K562 (cell line): ENCODE measurements at regions not wholly inside any gene's neighbourhood (a gene's known extent, or its start where the extent isn't known, plus 50 kb on each side); places are given as distances from the start of the nearest gene placed in this dataset.

Experiments
- ATAC-seq: fragments of 200-7000 bp; cut with Tn5 transposase; 3 replicates; pipeline ENCODE4 v1.9.1; 2020; ENCODE audit warnings: moderate library complexity
- BruUV-seq: library from RNA; stranded (reverse); fragments of 400-500 nt; replicated peaks from 2 replicates; lab custom pipeline; 2021; lab: Mats Ljungman, UMichigan
- CTCF ChIA-PET: fragments of 300-600 bp; formaldehyde crosslinking; extraction: SDS; loops from one replicate; lab custom pipeline; 2021; ENCODE audit warnings: low intra/inter-chr PET ratio; lab: Yijun Ruan, JAX
- POLR2A ChIA-PET: fragments of 300-600, 350-650 bp; sonication (Branson Sonifier 250); formaldehyde crosslinking; extraction: SDS; loops from one replicate; lab custom pipeline; 2021; ENCODE audit warnings: antibody characterized with exemption, inconsistent platforms; lab: Yijun Ruan, JAX
- DNase-seq, 4 experiments: peaks; one replicate each; pipeline versions ENCODE4 v3.0.0 to v3.0.0-alpha.2; 2011 to 2018; ENCODE audit warnings: low spot score in 3 of 4, mixed read lengths in 3 of 4; ENCODE audit errors: extremely low read depth in 1 of 4
- FAIRE-seq: peaks from 2 replicates; lab custom pipeline; 2011; peaks lifted over from hg19 to GRCh38; lab: Jason Lieb, UNC
- H2AFZ ChIP-seq: 2 replicates; pipeline ENCODE4 v1.6.0; 2011; ENCODE audit warnings: low read depth, low read length, control low read depth, inconsistent platforms
- H3K27ac ChIP-seq: fragments of 200-600 bp; 3 replicates; pipeline ENCODE4 v1.8.0; 2011; ENCODE audit warnings: low read depth, mild to moderate bottlenecking, control low read depth, inconsistent platforms, low read length, moderate library complexity, mixed read lengths; ENCODE audit errors: extremely low read depth
- H3K27me3 ChIP-seq, 2 experiments: fragments of 300-600 bp in 1 of 2; 2 replicates in 1 of 2; 3 replicates in 1 of 2; pipeline versions ENCODE4 v1.6.0 to v1.8.0; 2011; ENCODE audit warnings: inconsistent platforms in 2 of 2, low read length in 2 of 2, mild to moderate bottlenecking in 1 of 2, mixed read lengths in 1 of 2, moderate library complexity in 1 of 2; ENCODE audit not compliant: control insufficient read depth in 2 of 2, insufficient read depth in 2 of 2
- H3K36me3 ChIP-seq: fragments of 300-600 bp; 3 replicates; pipeline ENCODE4 v1.8.0; 2011; ENCODE audit warnings: mild to moderate bottlenecking, low read length, inconsistent platforms; ENCODE audit not compliant: control insufficient read depth, insufficient read depth
- H3K4me1 ChIP-seq, 2 experiments: fragments of 200-600 bp in 1 of 2; replicated peaks in 1 of 2; 2 replicates in 1 of 2; 3 replicates in 1 of 2; pipeline versions ENCODE4 v1.5.1 to v1.8.0; 2011; ENCODE audit warnings: inconsistent platforms in 2 of 2, low read length in 2 of 2, mild to moderate bottlenecking in 1 of 2, mixed read lengths in 1 of 2, moderate library complexity in 1 of 2; ENCODE audit not compliant: control insufficient read depth in 2 of 2, insufficient read depth in 2 of 2
- H3K4me2 ChIP-seq: 2 replicates; pipeline ENCODE4 v1.6.1; 2011; ENCODE audit warnings: low read length, control low read depth, inconsistent platforms, mixed read lengths; ENCODE audit not compliant: insufficient read depth
- H3K4me3 ChIP-seq: fragments of 200-600 bp; sonication (generic), shearing (Covaris generic); 2 replicates; pipeline ENCODE4 v1.5.1; 2016; ENCODE audit warnings: control low read depth, inconsistent platforms
- H3K79me2 ChIP-seq: fragments of 200-600 bp; 3 replicates; pipeline ENCODE4 v1.8.0; 2011; ENCODE audit warnings: low read length, inconsistent platforms; ENCODE audit not compliant: control insufficient read depth, insufficient read depth
- H3K9ac ChIP-seq, 2 experiments: 2 replicates each; pipeline versions ENCODE4 v1.6.0 to v1.6.1; 2011; ENCODE audit warnings: low read depth in 2 of 2, low read length in 2 of 2, control low read depth in 1 of 2, inconsistent platforms in 1 of 2, mild to moderate bottlenecking in 1 of 2, mixed read lengths in 1 of 2; ENCODE audit not compliant: insufficient read depth in 1 of 2
- H3K9me1 ChIP-seq: one replicate; pipeline ENCODE4 v1.6.0; 2011; ENCODE audit warnings: inconsistent platforms, mild to moderate bottlenecking, low read length, moderate library complexity; ENCODE audit not compliant: control insufficient read depth, insufficient read depth
- H3K9me3 ChIP-seq: replicated peaks from 2 replicates; pipeline ENCODE4 v1.5.1; 2011; ENCODE audit warnings: low read depth, low read length, inconsistent platforms; ENCODE audit not compliant: control insufficient read depth, insufficient read depth
- H4K20me1 ChIP-seq: replicated peaks from 2 replicates; pipeline ENCODE4 v1.6.1; 2011; ENCODE audit warnings: low read length, inconsistent platforms, mixed read lengths; ENCODE audit not compliant: control insufficient read depth, insufficient read depth
- HEY1 ChIP-seq: fragments of 250-450 bp; sonication (Bioruptor Pico); IDR thresholded peaks from 2 replicates; pipeline ENCODE4 v1.5.0; 2020; ENCODE audit warnings: mild to moderate bottlenecking, moderate library complexity, borderline replicate concordance
- HNRNPL ChIP-seq: fragments of 200-400 bp; formaldehyde crosslinking; IDR thresholded peaks from 2 replicates; pipeline ENCODE4 v1.6.1; 2017; ENCODE audit warnings: low read depth, mild to moderate bottlenecking, low read length
- MXI1 ChIP-seq: IDR thresholded peaks from 2 replicates; pipeline ENCODE4 v1.6.1; 2011; ENCODE audit warnings: low read depth, mild to moderate bottlenecking, improper control_type of control experiment, low read length
- POLR3G ChIP-seq: IDR thresholded peaks from 2 replicates; pipeline ENCODE4 v1.6.1; 2011; ENCODE audit not compliant: insufficient read length, insufficient replicate concordance; ENCODE audit errors: extremely low read depth
- RBM39 ChIP-seq: fragments of 200-400 bp; formaldehyde crosslinking; optimal IDR thresholded peaks from 2 replicates; pipeline ENCODE3; 2018; ENCODE audit warnings: low read depth, low read length
- RUNX1 ChIP-seq: sonication (generic); IDR thresholded peaks from 2 replicates; pipeline ENCODE4 v1.6.1; 2016; ENCODE audit warnings: antibody characterized with exemption, low read depth
- SNRNP70 ChIP-seq: fragments of 200-400 bp; formaldehyde crosslinking; optimal IDR thresholded peaks from 2 replicates; pipeline ENCODE3; 2017; ENCODE audit warnings: low read depth, low read length
- ZNF407 ChIP-seq: fragments of 450-650 bp; IDR thresholded peaks from 2 replicates; pipeline ENCODE4 v1.6.1; 2016; ENCODE audit warnings: low read depth
- ZNF589 ChIP-seq: fragments of 200-800 bp; sonication (Bioruptor generic); IDR thresholded peaks from 2 replicates; pipeline ENCODE4 v1.6.1; 2016; ENCODE audit warnings: low read depth, missing genetic modification characterization, missing compliant biosample characterization
- WGBS: fragments of 100-300 bp; shearing (Covaris generic); methylation state at CpG from one replicate; pipeline ENCODE4 v1.1.6; 2016; ENCODE audit warnings: low coverage, mixed read lengths; ENCODE audit not compliant: insufficient coverage; ENCODE audit errors: missing lambda C conversion rate; 5-methylcytosine and 5-hydroxymethylcytosine counted together
- in situ Hi-C: fragments of 300-500 bp; cut with MboI; formaldehyde crosslinking; loops from 4 replicates; pipeline ENCODE4 v1.15.0; 2018; ENCODE audit warnings: inconsistent platforms, mixed read lengths
- intact Hi-C: fragments of 100-400 bp; cut with micrococcal nuclease; formaldehyde crosslinking; loops from 2 replicates; pipeline ENCODE4 v1.14.2; 2022
- TF ChIP-seq, protein P1 (sequence below), 2 experiments: fragments of 450-650 bp in 1 of 2; IDR thresholded peaks; 2 replicates each; pipeline ENCODE4 v1.6.1; 2011 to 2017; ENCODE audit warnings: low read depth in 2 of 2, antibody characterized with exemption in 1 of 2, borderline replicate concordance in 1 of 2, low read length in 1 of 2, mild to moderate bottlenecking in 1 of 2, mixed read lengths in 1 of 2; ENCODE audit not compliant: control insufficient read depth in 1 of 2

DNA sequence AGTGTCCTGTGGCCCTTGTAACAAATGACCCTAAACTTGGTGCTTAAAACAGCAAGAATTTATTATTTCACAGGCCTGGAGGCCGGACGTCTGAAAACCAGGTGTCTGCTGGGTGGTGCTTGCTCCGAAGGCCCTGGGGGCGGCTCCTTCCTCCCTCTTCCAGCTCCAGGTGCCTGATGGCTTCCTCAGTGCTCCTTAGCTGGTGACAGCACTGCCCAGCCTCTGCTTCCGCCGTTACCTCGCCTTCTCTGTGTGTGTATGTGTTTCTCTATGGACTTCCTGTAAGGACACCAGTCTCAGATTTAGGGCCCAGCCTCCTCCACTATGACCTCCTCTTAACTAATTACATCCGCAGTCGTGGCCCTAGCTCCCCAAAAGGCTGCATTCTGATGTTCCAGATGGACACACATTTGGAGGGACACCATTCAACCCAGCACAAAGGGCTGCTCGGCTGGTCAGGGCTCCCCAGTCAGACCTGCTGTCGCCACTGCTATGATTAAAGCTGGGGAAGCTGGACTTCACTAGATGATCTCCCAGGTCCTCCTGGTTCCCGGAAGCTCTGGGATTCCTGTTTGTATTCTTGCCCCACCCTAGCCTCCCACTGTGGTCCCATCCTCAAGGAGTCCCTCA, 172.8 kb downstream of the IRF8 start:
- H3K4me3 ChIP-seq, result no peak overlapping the region
- ChIA-PET CTCF (interaction anchor here (2.0 kb wide), 1 partner anchor 448 kb away, joined by 14 read pairs; no protein-coding TSS in a partner anchor), POLR2A (interaction anchor here (0.7 kb wide), 1 partner anchor 159 kb away, joined by 3 read pairs; no protein-coding TSS in a partner anchor)
- WGBS, result under 1% methylated on average over 12 of the region's 12 CpGs
- H3K79me2 ChIP-seq, result no peaks in the 10 kb centered on the region
- no peak overlapping the region for H3K9ac ChIP-seq
- H3K36me3 ChIP-seq, result no peaks in the 10 kb centered on the region
- H3K4me2 ChIP-seq, result no peak overlapping the region
- H3K4me1 ChIP-seq, result peaks cover 0 to 11% of the 10 kb centered on the region in 2 experiments; a peak in 3 of 5 replicates
- no peaks in the 10 kb centered on the region for H3K9me1 ChIP-seq
- H3K9me3 ChIP-seq, result no peaks in the 10 kb centered on the region
- H4K20me1 ChIP-seq, result peaks cover 5% of the 10 kb centered on the region; the same call in 1 of the 2 replicates
- H3K27ac ChIP-seq, result no peak overlapping the region
- DNase-seq (no peak), FAIRE-seq (no peak), ATAC-seq (no peak)
- H2AFZ ChIP-seq, result no peak overlapping the region
- no TSS peak for BruUV-seq
- intact Hi-C loops (loop anchor here (2.0 kb wide), 1 partner anchor 449 kb away; no protein-coding TSS in a partner anchor), in situ Hi-C loops (no loop called here)
- H3K27me3 ChIP-seq, result peaks cover 19 to 60% of the 10 kb centered on the region in 2 experiments; a peak in 4 of 5 replicates
- TF ChIP-seq HNRNPL (no peak), POLR3G (no peak), RUNX1 (no peak), MXI1 (no peak), HEY1 (CRISPR knock-in tag) (no peak), ZNF407 (no peak), ZNF589 (CRISPR knock-in tag) (no peak), RBM39 (no peak), SNRNP70 (no peak)
- TF ChIP-seq, protein P1, sequence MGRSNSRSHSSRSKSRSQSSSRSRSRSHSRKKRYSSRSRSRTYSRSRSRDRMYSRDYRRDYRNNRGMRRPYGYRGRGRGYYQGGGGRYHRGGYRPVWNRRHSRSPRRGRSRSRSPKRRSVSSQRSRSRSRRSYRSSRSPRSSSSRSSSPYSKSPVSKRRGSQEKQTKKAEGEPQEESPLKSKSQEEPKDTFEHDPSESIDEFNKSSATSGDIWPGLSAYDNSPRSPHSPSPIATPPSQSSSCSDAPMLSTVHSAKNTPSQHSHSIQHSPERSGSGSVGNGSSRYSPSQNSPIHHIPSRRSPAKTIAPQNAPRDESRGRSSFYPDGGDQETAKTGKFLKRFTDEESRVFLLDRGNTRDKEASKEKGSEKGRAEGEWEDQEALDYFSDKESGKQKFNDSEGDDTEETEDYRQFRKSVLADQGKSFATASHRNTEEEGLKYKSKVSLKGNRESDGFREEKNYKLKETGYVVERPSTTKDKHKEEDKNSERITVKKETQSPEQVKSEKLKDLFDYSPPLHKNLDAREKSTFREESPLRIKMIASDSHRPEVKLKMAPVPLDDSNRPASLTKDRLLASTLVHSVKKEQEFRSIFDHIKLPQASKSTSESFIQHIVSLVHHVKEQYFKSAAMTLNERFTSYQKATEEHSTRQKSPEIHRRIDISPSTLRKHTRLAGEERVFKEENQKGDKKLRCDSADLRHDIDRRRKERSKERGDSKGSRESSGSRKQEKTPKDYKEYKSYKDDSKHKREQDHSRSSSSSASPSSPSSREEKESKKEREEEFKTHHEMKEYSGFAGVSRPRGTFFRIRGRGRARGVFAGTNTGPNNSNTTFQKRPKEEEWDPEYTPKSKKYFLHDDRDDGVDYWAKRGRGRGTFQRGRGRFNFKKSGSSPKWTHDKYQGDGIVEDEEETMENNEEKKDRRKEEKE (IDR thresholded peaks at IDR 0.05; ENCODE audit: borderline replicate concordance in 1 of 2, control insufficient read depth in 1 of 2, low read depth in 2 of 2, low read length in 1 of 2), result no peak
